MCF 10A (cell line): ENCODE measurements at regions not wholly inside any gene's neighbourhood (a gene's known extent, or its start where the extent isn't known, plus 50 kb on each side); places are given as distances from the start of the nearest gene placed in this dataset.

ENCODE experiments used
- BruUV-seq: library from RNA; stranded (reverse); fragments of 400-500 nt; replicated peaks from 2 replicates; lab custom pipeline; 2021; lab: Mats Ljungman, UMichigan
- CTCF ChIA-PET: fragments of 300-600 bp; sonication (Branson Sonifier 250); formaldehyde crosslinking; extraction: SDS; loops from one replicate; lab custom pipeline; 2021; ENCODE audit warnings: antibody characterized with exemption, inconsistent platforms; lab: Yijun Ruan, JAX
- POLR2A ChIA-PET: fragments of 300-600, 350-650 bp; sonication (Branson Sonifier 250); formaldehyde crosslinking; extraction: SDS; loops from one replicate; lab custom pipeline; 2020; ENCODE audit warnings: antibody characterized with exemption, inconsistent platforms; lab: Yijun Ruan, JAX
- DNase-seq: peaks from one replicate; pipeline ENCODE4 v3.0.0-alpha.2; 2018; ENCODE audit not compliant: unreplicated experiment
- H3K27ac Mint-ChIP-seq: one replicate; pipeline ENCODE4 v1.8.0; 2022; ENCODE audit warnings: mild to moderate bottlenecking, low read depth, mixed read lengths; ENCODE audit not compliant: unreplicated experiment
- H3K27me3 Mint-ChIP-seq: one replicate; pipeline ENCODE4 v1.8.0; 2022; ENCODE audit warnings: mixed read lengths; ENCODE audit not compliant: insufficient read depth, unreplicated experiment
- H3K36me3 Mint-ChIP-seq: one replicate; pipeline ENCODE4 v1.8.0; 2022; ENCODE audit warnings: mild to moderate bottlenecking, moderate library complexity, mixed read lengths; ENCODE audit not compliant: insufficient read depth, unreplicated experiment
- H3K4me1 Mint-ChIP-seq: one replicate; pipeline ENCODE4 v1.8.0; 2022; ENCODE audit warnings: mixed read lengths; ENCODE audit not compliant: insufficient read depth, unreplicated experiment
- H3K4me3 Mint-ChIP-seq: one replicate; pipeline ENCODE4 v1.8.0; 2022; ENCODE audit warnings: mild to moderate bottlenecking, moderate library complexity, mixed read lengths; ENCODE audit not compliant: unreplicated experiment
- H3K9me3 Mint-ChIP-seq: one replicate; pipeline ENCODE4 v1.8.0; 2022; ENCODE audit warnings: mixed read lengths; ENCODE audit not compliant: unreplicated experiment
- CTCF ChIP-seq: fragments of 200-600 bp; IDR thresholded peaks from one replicate; pipeline ENCODE4 v1.8.0; 2022; ENCODE audit warnings: antibody characterized with exemption, mild to moderate bottlenecking; ENCODE audit not compliant: unreplicated experiment
- intact Hi-C: fragments of 100-400 bp; cut with micrococcal nuclease; formaldehyde crosslinking; loops from 2 replicates; pipeline ENCODE4 v1.14.1; 2022

- no peak for TF ChIP-seq CTCF
- Mint-ChIP-seq H3K9me3 (no peaks in the 10 kb centered on the region), H3K36me3 (no peaks in the 10 kb centered on the region), H3K4me1 (no peaks in the 10 kb centered on the region), H3K27me3 (no peaks in the 10 kb centered on the region), H3K27ac (no peak overlapping the region), H3K4me3 (no peak overlapping the region)
- POLR2A ChIA-PET: no interaction called here
- DNase-seq: no peak
- CTCF ChIA-PET: interaction anchor here (0.7 to 1.2 kb wide), 2 partner anchors 56 to 94 kb away, joined by 3 read pairs; no protein-coding TSS in a partner anchor
- intact Hi-C loops: no loop called here
- no TSS peak for BruUV-seq
Measured at GRCh38 chr9:12997009-12997408, 222.2 kb downstream of the LURAP1L start.

- Mint-ChIP-seq H3K4me3 (no peak overlapping the region), H3K27ac (no peak overlapping the region), H3K4me1 (no peaks in the 10 kb centered on the region), H3K27me3 (no peaks in the 10 kb centered on the region), H3K9me3 (no peaks in the 10 kb centered on the region), H3K36me3 (no peaks in the 10 kb centered on the region)
- intact Hi-C loops: no loop called here
- BruUV-seq: no TSS peak
- DNase-seq: no peak
- TF ChIP-seq CTCF: no peak
- ChIA-PET POLR2A (no interaction called here), CTCF (interaction anchor here (0.5 to 0.6 kb wide), 2 partner anchors 32 to 820 kb away, joined by 3 read pairs; no protein-coding TSS in a partner anchor)
Measured at GRCh38 chr9:13001989-13002580, 227.3 kb downstream of the LURAP1L start.

DNA sequence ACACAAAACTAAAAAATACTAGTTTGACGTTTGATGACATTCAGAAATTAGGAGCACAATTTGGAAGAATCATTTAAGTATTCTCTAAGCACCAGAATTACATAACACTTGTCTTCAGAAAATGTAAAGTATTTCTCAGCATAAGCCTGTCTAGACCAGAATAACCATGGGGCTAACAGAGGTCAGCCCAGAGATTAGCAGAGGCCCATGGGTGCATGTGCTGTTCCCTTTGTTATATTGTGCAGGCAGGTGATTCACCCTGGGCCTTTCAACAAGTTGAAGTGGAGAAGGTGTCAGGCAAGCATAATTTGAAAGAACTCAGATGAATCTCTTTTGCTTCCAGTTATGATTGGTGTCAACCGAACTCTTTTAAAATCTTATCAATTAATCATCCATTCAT lies 227.9 kb downstream of the LURAP1L start:
- no TSS peak for BruUV-seq
- POLR2A ChIA-PET: no interaction called here
- no peak overlapping the region for H3K4me3 Mint-ChIP-seq
- CTCF ChIA-PET: interaction anchor here (0.6 kb wide), 1 partner anchor 32 kb away, joined by 3 read pairs; no protein-coding TSS in a partner anchor
- no peaks in the 10 kb centered on the region for H3K27me3 Mint-ChIP-seq
- intact Hi-C loops: no loop called here
- TF ChIP-seq CTCF: no peak
- H3K36me3 Mint-ChIP-seq: no peaks in the 10 kb centered on the region
- DNase-seq: no peak
- H3K27ac Mint-ChIP-seq: no peak overlapping the region
- no peaks in the 10 kb centered on the region for H3K4me1 Mint-ChIP-seq
- H3K9me3 Mint-ChIP-seq: no peaks in the 10 kb centered on the region

DNA sequence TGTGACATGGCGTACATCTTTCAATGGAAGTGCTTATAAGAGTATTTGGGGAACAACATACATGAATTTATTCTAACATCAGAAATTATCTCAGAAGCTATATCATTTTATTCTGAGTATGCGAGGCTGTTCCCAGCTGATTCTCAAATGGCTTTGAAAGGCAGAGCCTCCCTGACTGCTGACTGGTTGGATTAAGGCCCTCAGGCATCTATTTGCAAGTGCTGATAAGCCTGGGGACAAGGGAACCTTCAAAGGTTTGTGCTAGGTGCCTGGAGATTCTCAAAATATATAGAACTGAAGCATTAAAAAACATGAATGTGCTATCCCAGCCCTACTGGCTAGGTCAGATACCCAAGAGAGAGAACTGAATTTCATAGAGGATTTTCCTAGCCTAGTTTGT lies 235.1 kb downstream of the LURAP1L start:
- CTCF ChIA-PET: interaction anchor here (1.3 to 2.5 kb wide), 2 partner anchors 24 to 286 kb away, joined by 3 to 13 read pairs; no protein-coding TSS in a partner anchor
- no TSS peak for BruUV-seq
- POLR2A ChIA-PET: no interaction called here

More for the DNA sequence above, 235.1 kb downstream of the LURAP1L start:
- Mint-ChIP-seq H3K27ac (no peak overlapping the region), H3K9me3 (no peaks in the 10 kb centered on the region), H3K4me3 (no peak overlapping the region), H3K4me1 (peaks cover 5% of the 10 kb centered on the region), H3K27me3 (no peaks in the 10 kb centered on the region), H3K36me3 (no peaks in the 10 kb centered on the region)
- intact Hi-C loops: no loop called here
- TF ChIP-seq CTCF: no peak
- DNase-seq: no peak
